CD4-positive, CD25-positive, alpha-beta regulatory T cell (primary cell): ENCODE measurements at regions not wholly inside any gene's neighbourhood (a gene's known extent, or its start where the extent isn't known, plus 50 kb on each side); places are given as distances from the start of the nearest gene placed in this dataset.

Experiments used
- ATAC-seq, 2 donors: fragments of 150-1000 bp; cut with Tn5 transposase; one replicate each; pipeline ENCODE4 v1.10.0; 2021; ENCODE audit warnings: low read depth in 2 of 2, moderate number of reproducible peaks in 2 of 2, moderate library complexity in 1 of 2
- DNase-seq, 3 donors: peaks; one replicate each; pipeline versions ENCODE4 v3.0.0 to v3.0.0-alpha.2; 2012 to 2022; ENCODE audit warnings: mixed read lengths in 1 of 3
- H3K27ac ChIP-seq: one replicate; pipeline ENCODE4 v1.7.0; 2013; ENCODE audit warnings: mild to moderate bottlenecking, low read length; ENCODE audit not compliant: insufficient read depth, poor library complexity, severe bottlenecking
- H3K27me3 ChIP-seq: one replicate; pipeline ENCODE4 v1.7.0; 2013; ENCODE audit warnings: low read length; ENCODE audit not compliant: control insufficient read depth, insufficient read depth
- H3K36me3 ChIP-seq: one replicate; pipeline ENCODE4 v1.7.0; 2013; ENCODE audit warnings: mild to moderate bottlenecking, low read length, moderate library complexity; ENCODE audit not compliant: control insufficient read depth, insufficient read depth
- H3K4me1 ChIP-seq: 2 replicates; pipeline ENCODE4 v1.7.0; 2013; ENCODE audit warnings: mild to moderate bottlenecking, low read length; ENCODE audit not compliant: insufficient read depth, control insufficient read depth, poor library complexity, severe bottlenecking
- H3K4me3 ChIP-seq: one replicate; pipeline ENCODE4 v1.7.0; 2013; ENCODE audit warnings: low read depth, mild to moderate bottlenecking, low read length, moderate library complexity
- H3K9me3 ChIP-seq, 2 experiments: 1 replicate in 1 of 2; 2 replicates in 1 of 2; pipeline ENCODE4 v1.7.0; 2013; ENCODE audit warnings: low read length in 2 of 2, mild to moderate bottlenecking in 1 of 2, moderate library complexity in 1 of 2; ENCODE audit not compliant: control insufficient read depth in 2 of 2
- H3K27ac Mint-ChIP-seq, 3 donors: one replicate each; pipeline ENCODE4 v1.8.0; 2020 to 2022; ENCODE audit warnings: mild to moderate bottlenecking in 3 of 3, mixed read lengths in 3 of 3, moderate library complexity in 2 of 3
- H3K27me3 Mint-ChIP-seq: one replicate; pipeline ENCODE4 v1.8.0; 2022; ENCODE audit warnings: mild to moderate bottlenecking, mixed read lengths
- H3K36me3 Mint-ChIP-seq: one replicate; pipeline ENCODE4 v1.8.0; 2020; ENCODE audit warnings: mixed read lengths
- H3K4me1 Mint-ChIP-seq, 4 donors: one replicate each; pipeline ENCODE4 v1.8.0; 2020 to 2022; ENCODE audit warnings: mixed read lengths in 4 of 4, mild to moderate bottlenecking in 1 of 4
- H3K4me3 Mint-ChIP-seq, 4 donors: one replicate each; pipeline ENCODE4 v1.8.0; 2020 to 2022; ENCODE audit warnings: mild to moderate bottlenecking in 4 of 4, mixed read lengths in 4 of 4, moderate library complexity in 3 of 4
- H3K9me3 Mint-ChIP-seq, 7 donors: one replicate each; pipeline ENCODE4 v1.8.0; 2020 to 2022; ENCODE audit warnings: mixed read lengths in 7 of 7, mild to moderate bottlenecking in 3 of 7, moderate library complexity in 2 of 7

DNA sequence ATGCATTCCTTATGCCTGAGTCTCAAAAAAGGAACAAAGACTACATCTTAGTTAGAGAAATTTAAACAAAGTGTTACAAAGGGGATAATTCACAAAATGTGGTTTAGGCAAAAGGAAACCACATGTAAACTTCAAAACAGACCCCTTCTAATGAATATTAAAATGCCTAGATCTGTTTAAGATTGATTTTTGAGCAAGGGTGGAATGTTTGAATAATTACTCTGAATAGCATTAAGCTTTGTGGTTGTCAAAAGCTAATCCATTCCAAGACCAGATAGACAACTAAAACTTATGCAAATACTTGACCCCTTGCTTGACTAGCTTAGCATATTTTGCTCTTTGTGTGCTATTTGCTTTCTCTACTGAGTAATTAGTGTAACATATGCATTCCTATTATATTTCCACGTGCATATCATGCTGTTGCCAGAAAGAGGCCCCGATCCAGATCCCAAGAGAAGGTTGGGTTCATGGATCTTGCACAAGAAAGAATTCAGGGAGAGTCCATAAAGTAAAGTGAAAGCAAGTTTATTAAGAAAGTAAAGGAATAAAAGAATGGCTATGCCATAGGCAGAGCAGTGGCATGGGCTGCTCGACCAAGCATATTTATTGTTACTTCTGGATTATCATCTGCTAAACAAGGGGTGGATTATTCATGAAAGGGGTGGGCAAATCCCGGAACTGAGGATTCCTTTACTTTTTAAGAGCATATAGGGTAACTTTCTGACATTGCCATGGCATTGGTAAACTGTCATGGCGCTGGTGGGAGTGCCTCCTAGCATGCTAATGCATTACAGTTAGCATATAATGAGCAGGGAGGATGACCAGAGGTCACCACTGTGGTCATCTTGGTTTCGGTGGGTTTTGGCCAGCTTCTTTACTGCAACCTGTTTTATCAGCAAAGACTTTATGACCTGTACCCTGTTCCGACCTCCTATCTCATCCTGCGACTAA is 1193.4 kb upstream of the EYS start:
- peaks cover 0 to 24% (median 11%) of the 10 kb centered on the region in 7 donors for H3K9me3 Mint-ChIP-seq
- Histone ChIP-seq H3K9me3 (peaks cover 5 to 13% of the 10 kb centered on the region in 2 experiments), H3K27me3 (no peaks in the 10 kb centered on the region), H3K27ac (no peak overlapping the region), H3K36me3 (no peaks in the 10 kb centered on the region), H3K4me1 (no peaks in the 10 kb centered on the region), H3K4me3 (no peak overlapping the region)
- no peak for DNase-seq
- no peak overlapping the region for H3K27ac Mint-ChIP-seq
- no peak overlapping the region for H3K4me3 Mint-ChIP-seq
- H3K4me1 Mint-ChIP-seq: no peaks in the 10 kb centered on the region
- no peaks in the 10 kb centered on the region for H3K27me3 Mint-ChIP-seq
- ATAC-seq: no peak
- H3K36me3 Mint-ChIP-seq: no peaks in the 10 kb centered on the region

DNA sequence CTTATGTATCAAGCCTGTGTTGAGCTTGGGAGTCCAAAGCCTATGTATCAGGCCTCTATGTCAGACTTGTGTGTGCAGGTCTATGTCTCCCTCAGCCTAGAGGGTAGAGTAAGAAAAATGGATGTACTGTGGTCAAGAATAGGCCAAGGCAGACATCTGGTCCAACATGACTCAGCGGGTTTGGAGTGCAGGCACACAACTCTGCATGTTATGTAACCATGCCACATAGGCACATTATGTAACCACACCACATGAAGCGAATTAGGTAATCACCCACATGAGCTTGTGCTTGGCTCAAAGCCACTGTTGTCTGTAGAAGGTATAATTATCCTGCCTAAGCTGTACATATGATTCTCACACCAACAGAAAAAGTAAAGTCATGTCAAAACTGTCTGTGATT is 1190.5 kb upstream of the EYS start:
- no peaks in the 10 kb centered on the region for H3K36me3 ChIP-seq
- Mint-ChIP-seq H3K4me3 (no peak overlapping the region), H3K4me1 (no peaks in the 10 kb centered on the region), H3K27me3 (no peaks in the 10 kb centered on the region), H3K36me3 (no peaks in the 10 kb centered on the region), H3K9me3 (peaks cover 0 to 28% (median 9%) of the 10 kb centered on the region in 7 donors), H3K27ac (no peak overlapping the region)
- no peak overlapping the region for H3K4me3 ChIP-seq
- no peaks in the 10 kb centered on the region for H3K27me3 ChIP-seq
- no peak overlapping the region for H3K27ac ChIP-seq
- peaks cover 8 to 13% of the 10 kb centered on the region in 2 experiments for H3K9me3 ChIP-seq
- ATAC-seq: no peak
- peak in 2 of 3 donors; percentile 0 to 10 for DNase-seq
- no peaks in the 10 kb centered on the region for H3K4me1 ChIP-seq

DNA sequence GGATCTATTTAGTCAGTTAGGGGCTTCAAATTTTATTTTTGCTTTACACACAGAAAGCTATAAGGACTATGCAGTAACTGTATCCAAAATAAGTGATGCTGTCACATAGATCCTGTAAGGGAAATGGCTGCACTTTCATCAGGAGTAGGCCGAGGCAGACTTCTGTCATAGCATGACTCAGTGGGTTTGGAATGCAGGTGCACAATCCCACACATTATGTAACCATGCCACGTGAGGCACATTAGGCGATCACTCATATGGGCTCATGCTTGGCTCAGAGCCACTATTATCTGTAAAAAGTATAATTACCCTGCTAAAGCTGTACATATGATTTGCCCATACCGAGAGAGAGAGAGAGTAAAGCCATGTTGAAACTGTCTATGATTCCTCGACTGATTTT is 1189.4 kb upstream of the EYS start:
- Histone ChIP-seq H3K4me1 (no peaks in the 10 kb centered on the region), H3K4me3 (no peak overlapping the region), H3K36me3 (no peaks in the 10 kb centered on the region), H3K27me3 (no peaks in the 10 kb centered on the region), H3K9me3 (peaks cover 7 to 13% of the 10 kb centered on the region in 2 experiments), H3K27ac (no peak overlapping the region)
- ATAC-seq (no peak), DNase-seq (no peak)
- Mint-ChIP-seq H3K27ac (no peak overlapping the region), H3K4me1 (no peaks in the 10 kb centered on the region), H3K36me3 (no peaks in the 10 kb centered on the region), H3K27me3 (no peaks in the 10 kb centered on the region), H3K9me3 (peaks cover 4 to 20% (median 6%) of the 10 kb centered on the region in 7 donors), H3K4me3 (no peak overlapping the region)

DNA sequence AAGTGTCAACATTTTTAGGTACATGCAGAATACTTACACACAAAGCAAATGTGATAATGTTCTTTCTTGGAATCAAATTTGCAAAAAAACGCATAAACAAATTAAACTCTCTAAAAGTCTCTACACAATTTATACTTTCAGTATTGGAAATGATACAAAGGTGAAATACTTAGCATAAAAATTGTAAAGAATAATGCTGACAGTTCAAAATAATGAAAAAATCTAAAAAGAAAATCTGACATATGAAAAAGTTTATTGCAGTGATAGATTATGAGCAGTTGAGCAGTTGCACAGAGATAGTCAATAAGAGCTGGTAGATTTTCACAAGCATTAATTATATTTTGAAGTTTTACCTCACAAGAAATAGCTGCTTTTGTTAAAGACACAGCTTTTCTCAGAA is 1176.4 kb upstream of the EYS start:
- Mint-ChIP-seq H3K27me3 (no peaks in the 10 kb centered on the region), H3K4me1 (no peaks in the 10 kb centered on the region), H3K36me3 (no peaks in the 10 kb centered on the region), H3K9me3 (peaks cover 1 to 35% (median 13%) of the 10 kb centered on the region in 7 donors), H3K27ac (no peak overlapping the region), H3K4me3 (no peak overlapping the region)
- H3K27me3 ChIP-seq: no peaks in the 10 kb centered on the region
- ATAC-seq: no peak
- peaks cover 0 to 24% of the 10 kb centered on the region in 2 experiments for H3K9me3 ChIP-seq
- no peak overlapping the region for H3K4me3 ChIP-seq
- H3K4me1 ChIP-seq: no peaks in the 10 kb centered on the region
- no peaks in the 10 kb centered on the region for H3K36me3 ChIP-seq
- H3K27ac ChIP-seq: no peak overlapping the region
- DNase-seq: no peak

DNA sequence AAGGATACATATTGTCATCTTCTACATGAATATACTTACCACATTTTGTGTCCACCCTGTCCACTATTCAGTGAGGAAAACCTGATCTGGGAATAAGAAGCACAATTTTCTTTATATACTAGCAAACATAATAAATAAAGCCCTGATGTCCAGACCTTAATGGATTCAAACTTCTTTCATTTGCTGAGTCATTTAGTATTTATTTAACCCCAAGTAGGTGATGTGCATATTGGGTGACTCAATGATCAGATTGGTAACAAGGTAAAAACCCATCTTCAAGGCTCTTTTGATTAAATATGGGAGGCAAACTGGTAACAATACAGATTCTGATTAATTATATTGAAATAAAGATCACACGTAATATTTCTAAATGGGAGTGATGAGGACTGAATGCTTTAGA is 1159.8 kb upstream of the EYS start:
- DNase-seq (no peak), ATAC-seq (no peak)
- Histone ChIP-seq H3K27ac (no peak overlapping the region), H3K36me3 (no peaks in the 10 kb centered on the region), H3K27me3 (no peaks in the 10 kb centered on the region), H3K4me1 (no peaks in the 10 kb centered on the region), H3K4me3 (no peak overlapping the region), H3K9me3 (no peaks in the 10 kb centered on the region)
- Mint-ChIP-seq H3K4me3 (no peak overlapping the region), H3K4me1 (no peaks in the 10 kb centered on the region), H3K27ac (no peak overlapping the region), H3K9me3 (peaks cover 2 to 22% (median 9%) of the 10 kb centered on the region in 7 donors), H3K36me3 (no peaks in the 10 kb centered on the region), H3K27me3 (no peaks in the 10 kb centered on the region)

DNA sequence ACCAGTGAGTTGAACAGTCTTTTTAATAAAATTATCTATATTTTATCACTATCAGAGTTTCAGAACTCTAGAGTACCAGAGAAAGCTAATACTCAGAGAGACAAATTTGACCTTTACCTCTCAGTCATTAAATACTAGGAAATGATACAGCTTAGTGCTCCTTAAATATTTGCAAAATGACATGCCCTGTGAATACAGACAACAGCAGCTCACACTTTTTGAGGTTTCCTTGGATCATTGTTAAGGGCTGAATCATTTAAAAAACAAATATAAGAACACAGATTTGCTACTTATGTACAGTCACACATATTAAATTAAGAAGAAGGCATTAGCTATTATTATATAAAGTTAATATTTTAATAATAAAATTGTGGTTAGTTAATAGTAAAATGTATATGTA is 1158.7 kb upstream of the EYS start:
- H3K4me3 Mint-ChIP-seq: no peak overlapping the region
- H3K36me3 ChIP-seq: no peaks in the 10 kb centered on the region
- no peak overlapping the region for H3K4me3 ChIP-seq
- H3K36me3 Mint-ChIP-seq: no peaks in the 10 kb centered on the region
- DNase-seq (no peak), ATAC-seq (no peak)
- H3K27me3 ChIP-seq: no peaks in the 10 kb centered on the region
- H3K4me1 ChIP-seq: no peaks in the 10 kb centered on the region
- peaks cover 0 to 13% (median 9%) of the 10 kb centered on the region in 7 donors for H3K9me3 Mint-ChIP-seq
- no peaks in the 10 kb centered on the region for H3K9me3 ChIP-seq
- H3K27ac ChIP-seq: no peak overlapping the region
- H3K27ac Mint-ChIP-seq: no peak overlapping the region
- H3K4me1 Mint-ChIP-seq: no peaks in the 10 kb centered on the region
- no peaks in the 10 kb centered on the region for H3K27me3 Mint-ChIP-seq

DNA sequence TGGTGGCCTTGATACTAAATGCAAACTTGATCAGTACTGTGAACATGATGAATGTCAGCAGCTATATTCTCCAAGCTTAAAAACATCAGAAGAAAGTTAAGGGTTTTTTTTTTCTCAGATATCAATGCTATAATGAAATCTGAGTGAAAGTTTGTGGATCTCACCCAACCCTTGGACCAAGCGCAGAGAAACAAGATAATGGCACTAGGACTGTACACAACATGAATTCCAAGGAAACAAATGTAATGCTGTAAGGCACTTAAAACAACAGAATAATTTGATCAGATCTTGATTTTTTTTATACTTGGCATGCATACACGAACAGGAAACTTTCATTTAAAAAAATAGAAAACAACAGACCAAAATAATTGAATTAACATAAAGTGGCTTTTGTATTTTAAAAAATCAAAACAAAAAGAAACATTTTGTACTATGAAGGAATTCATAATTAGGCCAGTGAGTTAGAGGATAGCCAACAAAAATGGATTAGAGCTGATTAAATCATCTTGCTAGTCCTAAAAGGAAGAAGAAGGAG is 1154.0 kb upstream of the EYS start:
- DNase-seq: no peak

More for the DNA sequence above, 1154.0 kb upstream of the EYS start:
- no peaks in the 10 kb centered on the region for H3K27me3 Mint-ChIP-seq
- H3K36me3 Mint-ChIP-seq: no peaks in the 10 kb centered on the region
- no peaks in the 10 kb centered on the region for H3K4me1 Mint-ChIP-seq
- H3K9me3 ChIP-seq: no peaks in the 10 kb centered on the region
- ATAC-seq: no peak
- no peaks in the 10 kb centered on the region for H3K36me3 ChIP-seq
- no peak overlapping the region for H3K4me3 Mint-ChIP-seq
- no peak overlapping the region for H3K27ac ChIP-seq
- H3K27me3 ChIP-seq: no peaks in the 10 kb centered on the region
- peaks cover 0 to 10% (median 3%) of the 10 kb centered on the region in 7 donors for H3K9me3 Mint-ChIP-seq
- H3K27ac Mint-ChIP-seq: no peak overlapping the region
- no peak overlapping the region for H3K4me3 ChIP-seq
- H3K4me1 ChIP-seq: no peaks in the 10 kb centered on the region
